Activated naive CD8-positive, alpha-beta T cell treated with anti-CD3 and anti-CD28 coated beads, Interleukin-2, amount 50 U/mL, for 16 hours (primary cell): ENCODE measurements at regions not wholly inside any gene's neighbourhood (a gene's known extent, or its start where the extent isn't known, plus 50 kb on each side); places are given as distances from the start of the nearest gene placed in this dataset.

ENCODE experiments used
- DNase-seq: peaks from one replicate; pipeline ENCODE4 v3.0.0-alpha.2; 2020; ENCODE audit warnings: low read depth, low spot score

- DNase-seq: no peak
These were observed 54.7 kb upstream of the DSCAM start for GRCh38 chr21:40901691-40902090.

- no peak for DNase-seq
These were observed 55.3 kb upstream of the DSCAM start for GRCh38 chr21:40902299-40902698.

GRCh38 chr21:40902993-40903392 lies 56.0 kb upstream of the DSCAM start:
- no peak for DNase-seq

DNA sequence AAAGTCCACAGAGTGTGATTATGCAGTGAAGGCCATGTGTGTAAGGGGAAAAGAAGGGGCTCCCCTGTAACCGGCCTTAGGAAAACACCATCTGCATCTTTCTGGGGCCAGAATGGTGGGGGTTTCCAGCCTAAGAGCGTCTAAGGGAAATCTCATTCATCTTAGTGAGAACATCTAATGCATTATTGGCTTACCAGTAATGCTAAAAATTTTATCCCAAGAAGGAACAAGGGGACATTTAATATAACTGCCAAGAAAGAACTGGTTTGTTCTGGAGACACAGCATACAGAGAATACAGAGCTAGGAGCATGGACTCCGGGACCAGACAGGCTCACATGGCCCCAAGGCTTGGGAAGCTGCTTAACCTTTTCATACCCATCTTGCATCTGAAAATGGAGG lies 58.3 kb upstream of the DSCAM start:
- DNase-seq: no peak

DNA sequence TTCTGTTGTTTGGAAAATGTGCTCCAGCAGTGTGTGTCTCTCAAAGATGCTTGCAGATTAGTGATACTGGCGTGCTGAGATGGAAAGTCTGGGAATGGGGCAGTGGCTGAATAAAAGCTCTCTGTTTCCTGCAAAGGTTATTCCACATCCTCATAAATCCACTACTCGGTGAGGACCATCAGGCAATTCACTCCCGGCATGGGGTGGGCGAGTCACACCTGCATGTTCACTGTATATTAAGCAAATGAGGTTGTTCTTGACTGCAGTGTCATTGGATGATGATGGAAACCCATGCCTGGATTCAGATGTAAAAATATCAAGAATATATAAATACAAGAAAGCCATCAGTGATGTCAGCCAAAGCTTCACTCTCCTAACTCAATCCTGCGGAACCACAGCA lies 65.4 kb upstream of the DSCAM start:
- no peak for DNase-seq

GRCh38 chr21:40915114-40915513 lies 68.2 kb upstream of the DSCAM start:
- DNase-seq: no peak

DNA sequence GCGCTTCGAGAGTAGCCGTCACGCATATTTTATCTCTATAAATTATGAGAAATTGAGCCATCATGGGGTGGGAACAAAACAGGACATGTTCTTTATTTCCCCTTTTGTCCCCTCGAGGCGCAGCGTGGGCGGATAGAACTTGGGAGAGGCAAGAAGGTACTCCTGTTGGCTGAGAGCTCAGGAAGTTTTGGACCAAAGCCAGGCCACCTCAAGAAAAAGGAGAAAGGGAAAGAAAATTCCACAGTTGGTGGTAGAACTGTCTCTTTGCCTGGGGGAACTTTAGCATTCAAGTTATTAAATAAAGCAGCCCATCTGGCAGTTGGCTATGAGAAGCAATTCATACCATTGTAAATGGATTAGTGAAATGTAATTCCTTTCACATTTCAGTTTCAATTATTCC lies 76.4 kb upstream of the DSCAM start:
- no peak for DNase-seq

GRCh38 chr21:40923901-40924300 lies 76.9 kb upstream of the DSCAM start:
- no peak for DNase-seq

DNA sequence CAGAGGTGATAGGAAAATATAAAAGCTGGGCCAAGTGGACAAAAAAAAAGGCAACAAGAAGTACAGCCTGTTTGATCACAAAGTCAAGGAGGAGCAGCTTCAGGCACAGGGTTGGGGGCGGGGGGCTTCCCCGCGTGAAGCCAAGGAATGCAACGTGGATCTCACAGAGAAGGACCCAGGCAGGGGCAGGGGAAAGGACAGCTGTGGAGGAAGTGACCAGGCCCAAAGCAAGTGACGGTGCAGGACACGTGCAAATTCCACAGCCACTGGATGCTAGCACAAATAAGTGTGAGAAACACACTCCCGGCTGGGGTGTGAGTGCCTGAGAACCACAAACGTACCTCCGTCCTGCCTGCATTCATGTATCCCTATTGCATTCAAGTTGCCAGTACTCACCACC lies 77.7 kb upstream of the DSCAM start:
- no peak for DNase-seq

DNA sequence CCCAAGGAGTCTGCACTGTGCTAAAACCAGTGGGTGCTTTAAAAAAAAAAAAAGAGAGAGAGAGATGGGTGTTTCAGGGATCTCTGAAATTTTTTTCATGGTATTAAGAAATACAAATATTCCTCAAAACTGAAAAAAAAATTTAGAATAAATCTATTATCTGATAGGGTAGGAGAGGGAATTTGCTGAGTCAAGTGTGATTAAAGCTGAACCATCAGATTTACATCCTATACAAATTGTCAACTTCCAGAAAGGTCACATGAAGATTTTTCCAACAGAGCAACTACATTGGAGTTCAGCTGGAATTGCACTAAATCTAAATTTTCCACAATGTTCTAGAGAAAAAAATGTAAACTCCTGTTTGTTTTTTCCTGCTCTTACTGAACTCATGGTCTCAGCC lies 79.3 kb upstream of the DSCAM start:
- no peak for DNase-seq

DNA sequence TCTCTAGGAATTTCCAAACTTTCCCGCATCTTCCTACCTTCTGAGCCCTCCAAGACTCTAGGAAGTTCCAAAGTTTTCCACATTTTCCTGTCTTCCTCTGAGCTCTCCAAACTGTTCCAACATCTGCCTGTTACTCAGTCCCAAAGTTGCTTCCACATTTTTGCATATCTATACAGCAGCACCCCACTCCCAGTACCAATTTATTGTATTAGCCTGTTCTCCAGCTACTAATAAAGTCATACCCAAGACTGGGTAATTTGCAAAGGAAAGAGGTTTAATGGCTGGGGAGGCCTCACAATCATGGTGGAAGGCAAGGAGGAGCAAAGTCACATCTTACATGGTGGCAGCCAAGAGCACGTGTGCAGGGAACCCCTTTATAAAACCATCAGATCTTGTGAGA lies 82.9 kb upstream of the DSCAM start:
- DNase-seq: no peak

DNA sequence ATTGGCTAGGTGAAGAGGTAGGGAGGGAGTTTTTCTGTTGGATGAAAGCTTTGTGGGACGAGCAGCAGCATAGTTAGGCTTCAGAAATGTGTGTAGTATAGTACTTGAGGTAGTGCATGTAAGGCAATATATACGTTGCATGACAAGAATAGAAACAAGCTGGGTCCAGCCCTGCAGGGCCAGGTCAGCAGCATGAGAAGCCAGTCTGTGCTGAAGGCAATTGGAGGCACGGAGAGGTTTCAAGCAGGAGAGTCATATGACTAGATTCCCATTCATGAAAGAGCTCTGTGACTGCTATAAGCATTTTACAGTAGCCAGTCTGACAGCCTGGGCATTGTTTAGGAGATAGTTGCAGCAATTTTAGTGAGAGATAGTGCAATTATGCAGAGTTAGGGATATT lies 84.2 kb upstream of the DSCAM start:
- no peak for DNase-seq

DNA sequence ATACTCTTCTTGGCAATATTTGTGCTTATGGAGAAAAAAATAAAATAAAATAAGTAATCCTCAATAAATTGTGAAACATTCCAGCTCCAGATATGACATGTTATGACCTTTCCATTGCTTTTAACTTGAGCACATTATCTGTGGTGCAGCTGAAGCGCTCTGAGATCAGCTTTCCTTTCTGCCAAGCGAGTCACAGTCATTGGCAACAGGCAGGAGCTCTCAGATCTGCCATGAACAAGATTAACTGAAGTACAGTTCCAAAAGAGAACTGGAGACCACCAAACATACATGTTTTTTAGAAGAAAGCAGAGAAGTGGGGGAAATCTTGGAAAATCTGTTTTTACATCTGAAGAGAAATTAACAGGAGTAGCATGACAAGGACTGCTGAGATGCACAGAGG lies 89.2 kb upstream of the DSCAM start:
- DNase-seq: no peak

- DNase-seq: no peak
These were observed 89.9 kb upstream of the DSCAM start for GRCh38 chr21:40936771-40937261.

GRCh38 chr21:40938078-40938477 lies 91.1 kb upstream of the DSCAM start:
- DNase-seq: no peak

- DNase-seq: no peak
These were observed 91.7 kb upstream of the DSCAM start for GRCh38 chr21:40938611-40939010.

GRCh38 chr21:40947713-40948112 lies 100.8 kb upstream of the DSCAM start:
- DNase-seq: no peak

DNA sequence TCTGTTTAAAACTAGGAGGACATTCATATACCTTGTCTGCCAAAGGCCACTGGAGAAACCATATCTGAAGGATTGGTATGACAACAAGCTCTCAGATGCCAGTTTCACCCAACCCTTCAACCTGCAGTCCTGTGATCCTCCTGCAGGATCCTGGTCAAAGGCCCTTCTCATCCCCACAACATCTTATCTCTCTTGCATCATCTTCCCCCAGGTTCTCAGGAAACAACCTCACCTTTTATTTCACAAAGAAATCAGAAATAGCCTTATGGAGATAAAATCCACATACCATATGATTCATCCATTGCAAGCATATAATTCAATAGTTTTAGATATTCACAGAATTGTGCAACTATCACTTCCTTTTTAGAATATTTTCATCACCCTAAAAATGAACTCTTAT lies 104.0 kb upstream of the DSCAM start:
- no peak for DNase-seq

GRCh38 chr21:40952551-40953323 lies 105.8 kb upstream of the DSCAM start:
- no peak for DNase-seq

DNA sequence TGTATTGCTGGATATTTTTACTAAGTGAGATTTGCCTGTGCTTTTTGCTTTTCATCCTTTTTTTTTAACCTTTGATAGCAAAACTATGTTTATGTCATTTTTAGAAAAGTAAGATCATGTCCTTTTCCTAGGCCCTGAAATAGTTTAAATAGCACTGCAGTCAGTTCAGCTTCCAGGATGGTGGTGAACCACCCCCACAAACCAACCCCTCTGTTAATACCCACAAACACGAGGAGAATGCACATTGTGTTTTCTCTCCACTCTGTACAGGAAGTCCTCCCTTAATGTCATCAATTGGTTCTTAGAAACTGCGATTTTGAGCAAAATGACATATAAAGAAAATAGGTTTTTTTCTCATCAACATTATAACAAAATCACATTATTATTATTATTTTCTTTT lies 117.7 kb upstream of the DSCAM start:
- DNase-seq: no peak

- DNase-seq: no peak
These were observed 120.8 kb upstream of the DSCAM start for GRCh38 chr21:40967771-40968170.

DNA sequence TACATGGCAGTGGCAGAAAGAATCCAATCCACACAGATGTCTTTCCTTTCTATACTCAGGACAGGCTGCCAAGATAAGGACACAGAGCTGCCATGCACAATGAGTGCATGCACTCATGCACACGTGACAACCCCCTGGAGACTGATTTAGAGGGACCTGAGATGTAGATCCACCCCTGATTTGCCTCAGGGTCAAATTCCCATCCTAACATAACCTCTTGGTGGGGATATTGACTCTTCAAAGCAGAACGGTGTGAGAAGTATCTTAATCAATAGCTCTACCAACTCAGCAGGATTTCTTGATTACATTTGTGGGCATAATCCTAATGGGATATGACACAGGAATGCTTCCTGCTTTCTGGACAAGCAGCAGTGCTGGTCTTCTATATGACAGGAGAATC lies 125.2 kb upstream of the DSCAM start:
- DNase-seq: no peak

DNA sequence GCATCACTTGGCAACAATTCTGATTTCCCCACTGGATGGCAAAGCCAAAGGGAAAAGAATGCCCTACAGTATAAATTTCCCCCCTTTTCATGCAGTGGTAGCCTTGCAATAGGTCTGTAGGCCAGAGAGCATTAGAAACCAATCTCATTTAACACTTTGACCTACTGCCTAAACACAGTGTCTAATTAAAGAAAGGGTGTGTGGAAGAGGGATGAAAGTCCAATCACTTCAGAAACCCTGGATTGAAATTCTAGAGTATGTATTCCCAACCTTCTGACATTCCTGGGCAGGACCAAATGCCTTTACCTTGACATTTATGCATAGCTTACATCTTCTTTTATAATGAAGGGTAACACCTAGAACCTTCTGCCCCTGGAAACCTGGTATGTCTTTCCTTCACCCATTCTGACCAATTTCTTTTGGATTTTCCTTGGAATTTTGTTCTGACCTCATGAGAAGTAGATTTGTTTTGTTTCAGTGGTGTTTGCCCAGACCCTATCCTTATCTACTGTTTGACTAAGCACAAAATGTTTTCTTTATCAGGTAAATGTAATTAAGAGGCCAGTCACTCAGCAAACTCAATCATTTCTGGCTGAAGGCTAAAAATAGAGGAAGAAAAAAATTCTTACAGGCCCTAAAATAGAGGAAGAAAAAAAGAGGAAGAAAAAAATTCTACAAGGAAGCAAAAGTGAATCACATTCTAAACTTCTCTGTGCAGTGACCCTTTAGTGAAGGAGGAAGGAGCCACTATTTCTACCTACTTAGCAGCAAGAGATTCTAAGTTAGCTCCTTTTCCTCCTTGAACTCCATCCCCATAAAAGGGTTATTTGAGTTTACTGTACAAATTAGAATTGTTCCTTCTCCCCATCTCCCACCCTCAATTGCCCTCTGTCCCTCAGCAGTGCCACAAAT lies 129.5 kb upstream of the DSCAM start:
- DNase-seq: no peak
